Astrocyte (in vitro differentiated cells and primary cell): ENCODE measurements at regions not wholly inside any gene's neighbourhood (a gene's known extent, or its start where the extent isn't known, plus 50 kb on each side); places are given as distances from the start of the nearest gene placed in this dataset.

ENCODE experiments used
- DNase-seq: peaks from one replicate; pipeline ENCODE4 v3.0.0-alpha.2; 2010; ENCODE audit warnings: low read depth
- FAIRE-seq: peaks from 2 replicates; lab custom pipeline; 2011; peaks lifted over from hg19 to GRCh38; lab: Jason Lieb, UNC
- H2AFZ ChIP-seq: 2 replicates; pipeline ENCODE4 v1.6.0; 2012; ENCODE audit warnings: low read depth, low read length, inconsistent platforms
- H3K27ac ChIP-seq: 2 replicates; pipeline ENCODE4 v1.5.1; 2011; ENCODE audit warnings: low read depth, low read length, inconsistent platforms
- H3K27me3 ChIP-seq: 2 replicates; pipeline ENCODE4 v1.6.0; 2011; ENCODE audit warnings: low read length, inconsistent platforms; ENCODE audit not compliant: insufficient read depth
- H3K36me3 ChIP-seq: 2 replicates; pipeline ENCODE4 v1.5.1; 2011; ENCODE audit warnings: low read length, inconsistent platforms; ENCODE audit not compliant: insufficient read depth
- H3K4me1 ChIP-seq: 2 replicates; pipeline ENCODE4 v1.5.1; 2011; ENCODE audit warnings: low read length, inconsistent platforms; ENCODE audit not compliant: insufficient read depth
- H3K4me2 ChIP-seq: 2 replicates; pipeline ENCODE4 v1.6.0; 2012; ENCODE audit warnings: low read length, inconsistent platforms
- H3K4me3 ChIP-seq: 2 replicates; pipeline ENCODE4 v1.5.1; 2011; ENCODE audit warnings: low read depth, mild to moderate bottlenecking, low read length, inconsistent platforms; ENCODE audit not compliant: insufficient read depth
- H3K79me2 ChIP-seq: 2 replicates; pipeline ENCODE4 v1.6.0; 2012; ENCODE audit warnings: mild to moderate bottlenecking, low read length, inconsistent platforms; ENCODE audit not compliant: insufficient read depth
- H3K9ac ChIP-seq: 2 replicates; pipeline ENCODE4 v1.6.0; 2012; ENCODE audit warnings: mild to moderate bottlenecking, low read length, inconsistent platforms
- H3K9me3 ChIP-seq: 2 replicates; pipeline ENCODE4 v1.5.1; 2012; ENCODE audit warnings: low read depth, mild to moderate bottlenecking, low read length, inconsistent platforms; ENCODE audit not compliant: insufficient read depth
- H4K20me1 ChIP-seq: 2 replicates; pipeline ENCODE4 v1.6.0; 2012; ENCODE audit warnings: low read length, inconsistent platforms; ENCODE audit not compliant: insufficient read depth
- H3K27ac Mint-ChIP-seq: one replicate; pipeline ENCODE4 v1.8.0; 2021; ENCODE audit warnings: mild to moderate bottlenecking, mixed read lengths; ENCODE audit not compliant: unreplicated experiment
- H3K27me3 Mint-ChIP-seq: one replicate; pipeline ENCODE4 v1.8.0; 2021; ENCODE audit warnings: low read depth, mixed read lengths; ENCODE audit not compliant: unreplicated experiment
- H3K36me3 Mint-ChIP-seq: one replicate; pipeline ENCODE4 v1.8.0; 2021; ENCODE audit warnings: low read depth, mixed read lengths; ENCODE audit not compliant: unreplicated experiment
- H3K4me1 Mint-ChIP-seq: one replicate; pipeline ENCODE4 v1.8.0; 2021; ENCODE audit warnings: low read depth, mixed read lengths; ENCODE audit not compliant: unreplicated experiment
- H3K4me3 Mint-ChIP-seq: one replicate; pipeline ENCODE4 v1.8.0; 2021; ENCODE audit warnings: mild to moderate bottlenecking, moderate library complexity, mixed read lengths; ENCODE audit not compliant: unreplicated experiment
- H3K9me3 Mint-ChIP-seq: one replicate; pipeline ENCODE4 v1.8.0; 2021; ENCODE audit warnings: mild to moderate bottlenecking, mixed read lengths; ENCODE audit not compliant: unreplicated experiment
- EZH2 ChIP-seq: IDR thresholded peaks from 2 replicates; pipeline ENCODE4 v1.6.1; 2012; ENCODE audit warnings: mild to moderate bottlenecking, low read length, inconsistent platforms; ENCODE audit not compliant: insufficient read depth
- TF ChIP-seq, protein P1 (sequence below): IDR thresholded peaks from 2 replicates; pipeline ENCODE4 v1.5.1; 2011; ENCODE audit warnings: low read depth, mild to moderate bottlenecking, inconsistent platforms, low read length, moderate library complexity; ENCODE audit not compliant: insufficient read depth

GRCh38 chr9:89554307-89555035, 50.3 kb upstream of the GADD45G start:
- no peak overlapping the region for H3K4me2 ChIP-seq
- no peak overlapping the region for H2AFZ ChIP-seq
- no peaks in the 10 kb centered on the region for H4K20me1 ChIP-seq
- H3K27ac Mint-ChIP-seq: no peak overlapping the region
- H3K36me3 ChIP-seq: no peaks in the 10 kb centered on the region
- no peak for TF ChIP-seq EZH2
- TF ChIP-seq, protein P1, sequence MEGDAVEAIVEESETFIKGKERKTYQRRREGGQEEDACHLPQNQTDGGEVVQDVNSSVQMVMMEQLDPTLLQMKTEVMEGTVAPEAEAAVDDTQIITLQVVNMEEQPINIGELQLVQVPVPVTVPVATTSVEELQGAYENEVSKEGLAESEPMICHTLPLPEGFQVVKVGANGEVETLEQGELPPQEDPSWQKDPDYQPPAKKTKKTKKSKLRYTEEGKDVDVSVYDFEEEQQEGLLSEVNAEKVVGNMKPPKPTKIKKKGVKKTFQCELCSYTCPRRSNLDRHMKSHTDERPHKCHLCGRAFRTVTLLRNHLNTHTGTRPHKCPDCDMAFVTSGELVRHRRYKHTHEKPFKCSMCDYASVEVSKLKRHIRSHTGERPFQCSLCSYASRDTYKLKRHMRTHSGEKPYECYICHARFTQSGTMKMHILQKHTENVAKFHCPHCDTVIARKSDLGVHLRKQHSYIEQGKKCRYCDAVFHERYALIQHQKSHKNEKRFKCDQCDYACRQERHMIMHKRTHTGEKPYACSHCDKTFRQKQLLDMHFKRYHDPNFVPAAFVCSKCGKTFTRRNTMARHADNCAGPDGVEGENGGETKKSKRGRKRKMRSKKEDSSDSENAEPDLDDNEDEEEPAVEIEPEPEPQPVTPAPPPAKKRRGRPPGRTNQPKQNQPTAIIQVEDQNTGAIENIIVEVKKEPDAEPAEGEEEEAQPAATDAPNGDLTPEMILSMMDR: no peak
- no peak overlapping the region for H3K4me3 ChIP-seq
- FAIRE-seq: no peak
- no peak overlapping the region for H3K4me3 Mint-ChIP-seq
- H3K36me3 Mint-ChIP-seq: peaks cover 2% of the 10 kb centered on the region
- DNase-seq: no peak
- H3K9me3 Mint-ChIP-seq: peaks cover 3% of the 10 kb centered on the region
- peaks cover 9% of the 10 kb centered on the region for H3K4me1 Mint-ChIP-seq
- H3K9me3 ChIP-seq: no peaks in the 10 kb centered on the region
- H3K79me2 ChIP-seq: no peaks in the 10 kb centered on the region
- no peak overlapping the region for H3K9ac ChIP-seq
- peaks cover 21% of the 10 kb centered on the region for H3K27me3 ChIP-seq
- peaks cover 22% of the 10 kb centered on the region for H3K27me3 Mint-ChIP-seq
- H3K4me1 ChIP-seq: peaks cover 5% of the 10 kb centered on the region
- no peak overlapping the region for H3K27ac ChIP-seq

GRCh38 chr9:89553451-89554010, 51.3 kb upstream of the GADD45G start:
- peaks cover 1% of the 10 kb centered on the region for H3K9me3 Mint-ChIP-seq
- H3K4me2 ChIP-seq: no peak overlapping the region

More at GRCh38 chr9:89553451-89554010, 51.3 kb upstream of the GADD45G start:
- Mint-ChIP-seq H3K36me3 (peaks cover 2% of the 10 kb centered on the region), H3K27me3 (peaks cover 22% of the 10 kb centered on the region), H3K27ac (no peak overlapping the region), H3K4me1 (peaks cover 9% of the 10 kb centered on the region), H3K4me3 (no peak overlapping the region)
- no peak for DNase-seq
- Histone ChIP-seq H3K79me2 (no peaks in the 10 kb centered on the region), H3K27me3 (peaks cover 16% of the 10 kb centered on the region), H3K27ac (no peak overlapping the region), H3K36me3 (no peaks in the 10 kb centered on the region), H3K4me1 (peaks cover 5% of the 10 kb centered on the region), H3K9me3 (no peaks in the 10 kb centered on the region), H3K9ac (no peak overlapping the region), H2AFZ (no peak overlapping the region), H4K20me1 (no peaks in the 10 kb centered on the region), H3K4me3 (no peak overlapping the region)
- TF ChIP-seq EZH2: no peak
- TF ChIP-seq, protein P1: no peak
- FAIRE-seq: no peak
